SK-N-SH treated with all-trans-retinoic acid at 6 μM for 48 hours (cell line): ENCODE measurements at regions not wholly inside any gene's neighbourhood (a gene's known extent, or its start where the extent isn't known, plus 50 kb on each side); places are given as distances from the start of the nearest gene placed in this dataset.

Experiments
- ARNTL ChIP-seq: fragments of 450-650 bp; formaldehyde crosslinking; IDR thresholded peaks from 2 replicates; pipeline ENCODE4 v1.5.0; 2020; ENCODE audit warnings: low read depth, mild to moderate bottlenecking, moderate library complexity, borderline replicate concordance
- BACH2 ChIP-seq: fragments of 250-450 bp; sonication (Bioruptor Pico); IDR thresholded peaks from 2 replicates; pipeline ENCODE4 v1.9.0; 2021; ENCODE audit warnings: mild to moderate bottlenecking, borderline replicate concordance
- CREB5 ChIP-seq: fragments of 250-450 bp; sonication (Bioruptor Pico); IDR thresholded peaks from 2 replicates; pipeline ENCODE4 v1.5.1; 2020; ENCODE audit warnings: low read depth, mild to moderate bottlenecking, moderate library complexity
- ISL1 ChIP-seq: fragments of 250-450 bp; sonication (Bioruptor Pico); IDR thresholded peaks from 2 replicates; pipeline ENCODE4 v2.1.2; 2022; ENCODE audit warnings: mild to moderate bottlenecking, moderate library complexity
- PPARA ChIP-seq: fragments of 250-450 bp; sonication (Bioruptor Pico); IDR thresholded peaks from 2 replicates; pipeline ENCODE4 v1.5.0; 2020; ENCODE audit warnings: mild to moderate bottlenecking, borderline replicate concordance
- RARB ChIP-seq: fragments of 250-450 bp; sonication (Bioruptor Pico); IDR thresholded peaks from 2 replicates; pipeline ENCODE4 v1.8.0; 2021; ENCODE audit warnings: mild to moderate bottlenecking, moderate library complexity
- SNAI2 ChIP-seq: fragments of 250-450 bp; sonication (Bioruptor Pico); IDR thresholded peaks from 2 replicates; pipeline ENCODE4 v1.5.0; 2020; ENCODE audit warnings: mild to moderate bottlenecking, moderate library complexity
- TSHZ2 ChIP-seq: fragments of 250-450 bp; sonication (Bioruptor Pico); IDR thresholded peaks from 2 replicates; pipeline ENCODE4 v1.5.0; 2020; ENCODE audit warnings: mild to moderate bottlenecking, moderate library complexity
- ZC3H10 ChIP-seq: fragments of 250-450 bp; sonication (Bioruptor Pico); IDR thresholded peaks from 2 replicates; pipeline ENCODE4 v1.5.1; 2021; ENCODE audit warnings: mild to moderate bottlenecking, moderate library complexity
- ZFP3 ChIP-seq: fragments of 250-450 bp; sonication (Bioruptor Pico); IDR thresholded peaks from 2 replicates; pipeline ENCODE4 v1.5.0; 2020; ENCODE audit warnings: mild to moderate bottlenecking, moderate library complexity
- ZFP30 ChIP-seq: fragments of 450-650 bp; formaldehyde crosslinking; IDR thresholded peaks from 2 replicates; pipeline ENCODE4 v1.5.0; 2022; ENCODE audit warnings: mild to moderate bottlenecking, moderate library complexity
- ZNF565 ChIP-seq: fragments of 450-650 bp; formaldehyde crosslinking; conservative IDR thresholded peaks from 2 replicates; pipeline ENCODE4 v1.5.0; 2020; ENCODE audit warnings: low read depth, mild to moderate bottlenecking, moderate library complexity
- ZNF8 ChIP-seq: fragments of 450-650 bp; formaldehyde crosslinking; IDR thresholded peaks from 2 replicates; pipeline ENCODE4 v1.5.0; 2020; ENCODE audit warnings: mild to moderate bottlenecking, moderate library complexity
- TF ChIP-seq, protein P1 (sequence below): fragments of 250-450 bp; sonication (Bioruptor Pico); IDR thresholded peaks from 2 replicates; pipeline ENCODE4 v1.8.0; 2020; ENCODE audit warnings: mild to moderate bottlenecking, moderate library complexity, borderline replicate concordance

GRCh38 chr5:114981111-114981510, 188.6 kb downstream of the TRIM36 start:
- TF ChIP-seq CREB5 (CRISPR knock-in tag) (no peak), ZFP30 (CRISPR knock-in tag) (no peak), ZC3H10 (CRISPR knock-in tag) (no peak), ARNTL (CRISPR knock-in tag) (no peak), PPARA (CRISPR knock-in tag) (no peak), ISL1 (no peak), RARB (CRISPR knock-in tag) (no peak), ZFP3 (no peak), TSHZ2 (CRISPR knock-in tag) (no peak), ZNF8 (CRISPR knock-in tag) (no peak), SNAI2 (CRISPR knock-in tag) (no peak), BACH2 (CRISPR knock-in tag) (no peak), ZNF565 (CRISPR knock-in tag) (no peak)
- TF ChIP-seq, protein P1, sequence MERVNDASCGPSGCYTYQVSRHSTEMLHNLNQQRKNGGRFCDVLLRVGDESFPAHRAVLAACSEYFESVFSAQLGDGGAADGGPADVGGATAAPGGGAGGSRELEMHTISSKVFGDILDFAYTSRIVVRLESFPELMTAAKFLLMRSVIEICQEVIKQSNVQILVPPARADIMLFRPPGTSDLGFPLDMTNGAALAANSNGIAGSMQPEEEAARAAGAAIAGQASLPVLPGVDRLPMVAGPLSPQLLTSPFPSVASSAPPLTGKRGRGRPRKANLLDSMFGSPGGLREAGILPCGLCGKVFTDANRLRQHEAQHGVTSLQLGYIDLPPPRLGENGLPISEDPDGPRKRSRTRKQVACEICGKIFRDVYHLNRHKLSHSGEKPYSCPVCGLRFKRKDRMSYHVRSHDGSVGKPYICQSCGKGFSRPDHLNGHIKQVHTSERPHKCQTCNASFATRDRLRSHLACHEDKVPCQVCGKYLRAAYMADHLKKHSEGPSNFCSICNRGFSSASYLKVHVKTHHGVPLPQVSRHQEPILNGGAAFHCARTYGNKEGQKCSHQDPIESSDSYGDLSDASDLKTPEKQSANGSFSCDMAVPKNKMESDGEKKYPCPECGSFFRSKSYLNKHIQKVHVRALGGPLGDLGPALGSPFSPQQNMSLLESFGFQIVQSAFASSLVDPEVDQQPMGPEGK (CRISPR knock-in tag) = no peak
